Mesenchymal stem cell (in vitro differentiated cells and primary cell): ENCODE measurements at regions not wholly inside any gene's neighbourhood (a gene's known extent, or its start where the extent isn't known, plus 50 kb on each side); places are given as distances from the start of the nearest gene placed in this dataset.

Experiments
- DNase-seq: peaks from one replicate; pipeline ENCODE4 v3.0.0-alpha.2; 2013
- H2AFZ ChIP-seq: one replicate; pipeline ENCODE4 v1.6.1; 2013; ENCODE audit warnings: low read depth, mild to moderate bottlenecking, control low read depth, inconsistent platforms, low read length, moderate library complexity
- H2AK5ac ChIP-seq: 2 replicates; pipeline ENCODE4 v1.6.1; 2013; ENCODE audit warnings: low read length, moderate library complexity, mild to moderate bottlenecking, inconsistent platforms; ENCODE audit not compliant: severe bottlenecking
- H2BK120ac ChIP-seq: one replicate; pipeline ENCODE4 v1.6.1; 2013; ENCODE audit warnings: low read depth, mild to moderate bottlenecking, inconsistent platforms, low read length, moderate library complexity
- H2BK12ac ChIP-seq, 2 experiments: one replicate each; pipeline ENCODE4 v1.6.1; 2013; ENCODE audit warnings: inconsistent platforms in 2 of 2, low read length in 2 of 2, mild to moderate bottlenecking in 2 of 2, moderate library complexity in 2 of 2, control low read depth in 1 of 2
- H2BK15ac ChIP-seq: one replicate; pipeline ENCODE4 v1.6.1; 2013; ENCODE audit warnings: mild to moderate bottlenecking, low read depth, inconsistent platforms; ENCODE audit not compliant: poor library complexity, severe bottlenecking
- H2BK5ac ChIP-seq: 2 replicates; pipeline ENCODE4 v1.6.1; 2013; ENCODE audit warnings: low read depth, mild to moderate bottlenecking, low read length, control low read depth, inconsistent platforms; ENCODE audit not compliant: poor library complexity, severe bottlenecking
- H3K14ac ChIP-seq, 2 experiments: one replicate each; pipeline ENCODE4 v1.6.1; 2013; ENCODE audit warnings: inconsistent platforms in 2 of 2, low read length in 2 of 2, control low read depth in 1 of 2, mild to moderate bottlenecking in 1 of 2, moderate library complexity in 1 of 2
- H3K18ac ChIP-seq, 2 experiments: one replicate each; pipeline ENCODE4 v1.6.1; 2013; ENCODE audit warnings: inconsistent platforms in 2 of 2, low read length in 2 of 2, control low read depth in 1 of 2, low read depth in 1 of 2, mild to moderate bottlenecking in 1 of 2
- H3K23ac ChIP-seq, 2 experiments: one replicate each; pipeline ENCODE4 v1.6.1; 2013; ENCODE audit warnings: inconsistent platforms in 2 of 2, low read length in 2 of 2, mild to moderate bottlenecking in 2 of 2, moderate library complexity in 2 of 2, control low read depth in 1 of 2
- H3K27ac ChIP-seq: 2 replicates; pipeline ENCODE4 v1.5.1; 2013; ENCODE audit warnings: mild to moderate bottlenecking, moderate library complexity, low read length, control low read depth, inconsistent platforms; ENCODE audit not compliant: poor library complexity, severe bottlenecking
- H3K27me3 ChIP-seq, 2 experiments: 2 replicates each; pipeline versions ENCODE4 v1.6.1 to v1.7.0; 2013; ENCODE audit warnings: low read length in 2 of 2, mild to moderate bottlenecking in 2 of 2, moderate library complexity in 2 of 2, control low read depth in 1 of 2, inconsistent platforms in 1 of 2; ENCODE audit not compliant: control insufficient read depth in 1 of 2, insufficient read depth in 1 of 2
- H3K36me3 ChIP-seq, 2 experiments: 2 replicates each; pipeline versions ENCODE4 v1.6.1 to v1.7.0; 2013; ENCODE audit warnings: low read length in 2 of 2, control low read depth in 1 of 2, inconsistent platforms in 1 of 2, low read depth in 1 of 2, mild to moderate bottlenecking in 1 of 2; ENCODE audit not compliant: insufficient read depth in 2 of 2, control insufficient read depth in 1 of 2
- H3K4ac ChIP-seq, 2 experiments: one replicate each; pipeline ENCODE4 v1.6.1; 2013; ENCODE audit warnings: inconsistent platforms in 2 of 2, low read length in 2 of 2, mild to moderate bottlenecking in 2 of 2, moderate library complexity in 2 of 2, control low read depth in 1 of 2, low read depth in 1 of 2
- H3K4me1 ChIP-seq: 2 replicates; pipeline ENCODE4 v1.6.1; 2013; ENCODE audit warnings: low read depth, low read length, control low read depth; ENCODE audit not compliant: control insufficient read depth, insufficient read depth
- H3K4me2 ChIP-seq: 2 replicates; pipeline ENCODE4 v1.6.1; 2013; ENCODE audit warnings: low read length, mild to moderate bottlenecking, inconsistent platforms; ENCODE audit not compliant: poor library complexity, severe bottlenecking
- H3K4me3 ChIP-seq, 2 experiments: 2 replicates each; pipeline versions ENCODE4 v1.5.1 to v1.7.0; 2013; ENCODE audit warnings: low read length in 2 of 2, mild to moderate bottlenecking in 2 of 2, control low read depth in 1 of 2, low read depth in 1 of 2; ENCODE audit not compliant: insufficient read depth in 1 of 2
- H3K79me1 ChIP-seq: replicated peaks from 2 replicates; pipeline ENCODE4 v1.6.1; 2013; ENCODE audit warnings: mild to moderate bottlenecking, control low read depth, low read length, inconsistent platforms; ENCODE audit not compliant: poor library complexity, severe bottlenecking
- H3K9ac ChIP-seq: 2 replicates; pipeline ENCODE4 v1.7.0; 2013; ENCODE audit warnings: mild to moderate bottlenecking, low read length, moderate library complexity
- H3K9me3 ChIP-seq: 2 replicates; pipeline ENCODE4 v1.7.0; 2013; ENCODE audit warnings: mild to moderate bottlenecking, low read length; ENCODE audit not compliant: control insufficient read depth
- H4K8ac ChIP-seq: one replicate; pipeline ENCODE4 v1.6.1; 2013; ENCODE audit warnings: inconsistent platforms, mild to moderate bottlenecking, low read length, moderate library complexity
- H4K91ac ChIP-seq: one replicate; pipeline ENCODE4 v1.6.1; 2013; ENCODE audit warnings: mild to moderate bottlenecking, low read length, inconsistent platforms
- WGBS: methylation state at CpG from one replicate; pipeline ENCODE4 v1.1.7; 2013; ENCODE audit warnings: mixed read lengths; 5-methylcytosine and 5-hydroxymethylcytosine counted together

GRCh38 chr1:183734543-183735036 is 70.3 kb upstream of the RGL1 start:
- Histone ChIP-seq H4K91ac (no peak overlapping the region), H3K18ac (peak overlapping the region in 1 of 2 experiments; percentile 83), H3K14ac (no peak overlapping the region), H3K9ac (peak overlapping the region; percentile 72), H3K36me3 (no peaks in the 10 kb centered on the region), H2BK120ac (peak overlapping the region; percentile 44), H3K27ac (no peak overlapping the region), H4K8ac (peak overlapping the region; percentile 60), H3K4me2 (no peak overlapping the region), H3K4ac (no peak overlapping the region), H3K23ac (no peak overlapping the region), H2AK5ac (no peak overlapping the region), H3K79me1 (no peaks in the 10 kb centered on the region), H3K4me3 (peak overlapping the region in 1 of 2 experiments; percentile 22), H2BK12ac (peak overlapping the region in 1 of 2 experiments; percentile 89), H2BK15ac (no peak overlapping the region), H3K9me3 (no peaks in the 10 kb centered on the region), H3K4me1 (peaks cover 1% of the 10 kb centered on the region), H2AFZ (no peak overlapping the region), H3K27me3 (no peaks in the 10 kb centered on the region), H2BK5ac (no peak overlapping the region)
- DNase-seq = peak; percentile 84
- WGBS = 0% methylated on average over 1 of the region's 5 CpGs

GRCh38 chr1:183733715-183734114 is 71.2 kb upstream of the RGL1 start:
- Histone ChIP-seq H3K4me2 (no peak overlapping the region), H3K23ac (no peak overlapping the region), H2BK5ac (no peak overlapping the region), H3K4ac (no peak overlapping the region), H3K18ac (no peak overlapping the region), H3K9ac (no peak overlapping the region), H2BK12ac (no peak overlapping the region), H3K79me1 (no peaks in the 10 kb centered on the region), H2BK120ac (no peak overlapping the region), H3K27ac (no peak overlapping the region), H3K14ac (no peak overlapping the region), H2AFZ (no peak overlapping the region), H3K4me1 (peaks cover 1% of the 10 kb centered on the region), H4K91ac (no peak overlapping the region), H4K8ac (no peak overlapping the region), H3K9me3 (no peaks in the 10 kb centered on the region), H2AK5ac (no peak overlapping the region), H3K27me3 (no peaks in the 10 kb centered on the region), H3K36me3 (no peaks in the 10 kb centered on the region), H2BK15ac (no peak overlapping the region), H3K4me3 (no peak overlapping the region)
- DNase-seq = peak; percentile 24
- WGBS = 100% methylated on average over 2 of the region's 2 CpGs

- H2AK5ac ChIP-seq = no peak overlapping the region
- H3K9me3 ChIP-seq = no peaks in the 10 kb centered on the region
- no peak for DNase-seq
- H3K4me2 ChIP-seq = no peak overlapping the region
- H2BK120ac ChIP-seq = no peak overlapping the region
- no peaks in the 10 kb centered on the region for H3K79me1 ChIP-seq
- peaks cover 1% of the 10 kb centered on the region for H3K4me1 ChIP-seq
- no peak overlapping the region for H2AFZ ChIP-seq
- H3K36me3 ChIP-seq = no peaks in the 10 kb centered on the region
- no peak overlapping the region for H3K14ac ChIP-seq
- no peak overlapping the region for H4K91ac ChIP-seq
- H2BK15ac ChIP-seq = no peak overlapping the region
- H3K27me3 ChIP-seq = no peaks in the 10 kb centered on the region
- H4K8ac ChIP-seq = no peak overlapping the region
- H2BK12ac ChIP-seq = no peak overlapping the region
- H3K4ac ChIP-seq = peak overlapping the region in 1 of 2 experiments; percentile 26
- no peak overlapping the region for H2BK5ac ChIP-seq
- H3K4me3 ChIP-seq = no peak overlapping the region
- no peak overlapping the region for H3K9ac ChIP-seq
- no peak overlapping the region for H3K23ac ChIP-seq
- H3K18ac ChIP-seq = no peak overlapping the region
- WGBS = 95% methylated on average over 4 of the region's 6 CpGs
- no peak overlapping the region for H3K27ac ChIP-seq
These were observed 72.6 kb upstream of the RGL1 start for GRCh38 chr1:183732236-183732880.

DNA sequence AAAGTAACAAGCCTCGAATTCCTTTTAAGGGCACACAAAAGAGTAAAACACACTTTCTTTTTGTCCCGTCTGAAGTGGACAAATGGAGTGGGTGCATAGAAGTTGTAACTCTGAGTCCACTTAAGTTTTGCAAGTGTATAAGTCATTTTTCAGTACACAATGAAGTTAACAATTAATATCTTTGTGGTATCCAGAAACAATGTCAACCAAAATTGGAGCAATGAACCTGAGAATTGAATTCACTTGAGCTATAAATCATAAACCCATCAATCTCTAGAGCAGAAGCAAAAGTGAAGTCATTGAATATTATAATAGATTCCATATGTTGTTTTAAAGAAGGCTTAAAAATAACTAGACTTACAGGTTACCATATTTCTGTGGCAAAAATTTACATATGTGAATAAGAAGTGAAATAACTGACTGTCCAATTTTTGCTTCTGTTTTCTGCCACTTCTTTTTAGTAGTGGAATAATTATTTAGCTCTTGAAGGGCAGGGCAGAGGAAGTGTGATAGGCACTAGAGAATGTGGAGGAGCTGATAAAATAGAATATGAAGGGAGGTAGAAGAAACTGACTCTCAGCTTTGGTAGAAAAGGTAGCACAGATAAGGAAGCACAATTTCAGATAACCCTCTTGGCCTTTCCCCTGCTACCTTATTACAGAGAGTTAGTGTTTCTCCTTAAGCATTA is 73.9 kb upstream of the RGL1 start:
- H2AFZ ChIP-seq = no peak overlapping the region
- H3K4me3 ChIP-seq = no peak overlapping the region
- no peak overlapping the region for H3K4me2 ChIP-seq
- no peak overlapping the region for H4K91ac ChIP-seq
- H3K27me3 ChIP-seq = no peaks in the 10 kb centered on the region
- H2BK12ac ChIP-seq = no peak overlapping the region
- H2AK5ac ChIP-seq = no peak overlapping the region
- no peak overlapping the region for H3K4ac ChIP-seq
- H2BK5ac ChIP-seq = no peak overlapping the region
- DNase-seq = no peak
- H4K8ac ChIP-seq = no peak overlapping the region
- H3K79me1 ChIP-seq = no peaks in the 10 kb centered on the region
- no peak overlapping the region for H2BK15ac ChIP-seq
- no peak overlapping the region for H2BK120ac ChIP-seq
- H3K27ac ChIP-seq = no peak overlapping the region
- H3K18ac ChIP-seq = no peak overlapping the region
- WGBS = 78% methylated on average over 2 of the region's 2 CpGs
- peaks cover 1% of the 10 kb centered on the region for H3K4me1 ChIP-seq
- H3K14ac ChIP-seq = no peak overlapping the region
- H3K36me3 ChIP-seq = no peaks in the 10 kb centered on the region
- no peak overlapping the region for H3K9ac ChIP-seq
- no peak overlapping the region for H3K23ac ChIP-seq
- H3K9me3 ChIP-seq = no peaks in the 10 kb centered on the region
